Loucy (cell line): ENCODE measurements at regions not wholly inside any gene's neighbourhood (a gene's known extent, or its start where the extent isn't known, plus 50 kb on each side); places are given as distances from the start of the nearest gene placed in this dataset.

Source experiments
- H2AFZ ChIP-seq: fragments of 200-600 bp; sonication (generic); 2 replicates; pipeline ENCODE4 v1.6.0; 2016; ENCODE audit warnings: antibody characterized with exemption, mild to moderate bottlenecking, low read length, moderate library complexity
- H3F3A ChIP-seq: fragments of 200-600 bp; 2 replicates; pipeline ENCODE4 v1.6.0; 2016; ENCODE audit warnings: antibody characterized with exemption, low read depth, mild to moderate bottlenecking
- H3K27me3 ChIP-seq: fragments of 200-600 bp; sonication (generic); 2 replicates; pipeline ENCODE4 v1.6.1; 2014; ENCODE audit warnings: low read length, mild to moderate bottlenecking; ENCODE audit not compliant: insufficient read depth, poor library complexity, severe bottlenecking
- H3K36me3 ChIP-seq: fragments of 200-600 bp; sonication (generic); 2 replicates; pipeline ENCODE4 v1.6.1; 2016; ENCODE audit warnings: low read length; ENCODE audit not compliant: insufficient read depth
- H3K4me1 ChIP-seq: fragments of 200-600 bp; sonication (generic); 2 replicates; pipeline ENCODE4 v1.5.1; 2014; ENCODE audit warnings: low read length, mild to moderate bottlenecking; ENCODE audit not compliant: insufficient read depth, poor library complexity, severe bottlenecking
- H3K4me2 ChIP-seq: fragments of 200-600 bp; sonication (generic); 2 replicates; pipeline ENCODE4 v1.6.0; 2014; ENCODE audit warnings: antibody characterized with exemption, low read length, low read depth, mild to moderate bottlenecking; ENCODE audit not compliant: poor library complexity, severe bottlenecking
- H3K4me3 ChIP-seq: fragments of 200-600 bp; sonication (generic); 2 replicates; pipeline ENCODE4 v1.5.1; 2014; ENCODE audit warnings: low read length, mild to moderate bottlenecking, mixed read lengths; ENCODE audit not compliant: poor library complexity, severe bottlenecking
- H3K79me2 ChIP-seq: fragments of 200-600 bp; sonication (generic); 2 replicates; pipeline ENCODE4 v1.6.1; 2014; ENCODE audit warnings: low read length; ENCODE audit not compliant: insufficient read depth
- H3K9ac ChIP-seq: fragments of 200-600 bp; sonication (generic); 2 replicates; pipeline ENCODE4 v1.6.0; 2014; ENCODE audit warnings: mild to moderate bottlenecking, low read depth, low read length, moderate library complexity; ENCODE audit not compliant: poor library complexity, severe bottlenecking
- H3K9me2 ChIP-seq: fragments of 200-600 bp; sonication (generic); replicated peaks from 2 replicates; pipeline ENCODE4 v1.6.1; 2016; ENCODE audit warnings: low read depth, low read length, mixed read lengths
- H3K9me3 ChIP-seq: fragments of 200-600 bp; sonication (generic); 2 replicates; pipeline ENCODE4 v1.6.1; 2014; ENCODE audit warnings: mild to moderate bottlenecking, antibody characterized with exemption, low read length, low read depth; ENCODE audit not compliant: insufficient read depth
- H4K20me1 ChIP-seq: fragments of 200-600 bp; sonication (generic); 2 replicates; pipeline ENCODE4 v1.6.0; 2014; ENCODE audit warnings: antibody characterized with exemption, low read length, mild to moderate bottlenecking; ENCODE audit not compliant: insufficient read depth, poor library complexity, severe bottlenecking
- CTCF ChIP-seq: fragments of 200-600 bp; sonication (generic); conservative IDR thresholded peaks from 2 replicates; pipeline ENCODE4 v1.5.1; 2014; ENCODE audit warnings: mild to moderate bottlenecking, antibody characterized with exemption, low read length
- EZH2phosphoT487 ChIP-seq: fragments of 200-600 bp; IDR thresholded peaks from 2 replicates; pipeline ENCODE4 v1.6.1; 2018; ENCODE audit warnings: antibody characterized with exemption, mild to moderate bottlenecking, moderate library complexity, borderline replicate concordance

- H3K4me1 ChIP-seq, result no peaks in the 10 kb centered on the region
- no peak overlapping the region for H3K9ac ChIP-seq
- H3F3A ChIP-seq, result no peaks in the 10 kb centered on the region
- H3K27me3 ChIP-seq, result no peaks in the 10 kb centered on the region
- no peaks in the 10 kb centered on the region for H4K20me1 ChIP-seq
- H3K79me2 ChIP-seq, result no peaks in the 10 kb centered on the region
- H3K4me2 ChIP-seq, result no peak overlapping the region
- H3K9me2 ChIP-seq, result no peaks in the 10 kb centered on the region
- H2AFZ ChIP-seq, result no peak overlapping the region
- H3K4me3 ChIP-seq, result no peak overlapping the region
- no peaks in the 10 kb centered on the region for H3K9me3 ChIP-seq
- no peaks in the 10 kb centered on the region for H3K36me3 ChIP-seq
- TF ChIP-seq CTCF (no peak), EZH2phosphoT487 (no peak)
Measured at GRCh38 chr4:169847171-169847570, 89.4 kb upstream of the HPF1 start.

GRCh38 chr4:169846396-169846795, 88.7 kb upstream of the HPF1 start:
- H3K36me3 ChIP-seq, result no peaks in the 10 kb centered on the region
- H3K4me3 ChIP-seq, result no peak overlapping the region
- H4K20me1 ChIP-seq, result no peaks in the 10 kb centered on the region
- H3K4me2 ChIP-seq, result no peak overlapping the region
- no peaks in the 10 kb centered on the region for H3K9me3 ChIP-seq
- H2AFZ ChIP-seq, result no peak overlapping the region
- TF ChIP-seq CTCF (no peak), EZH2phosphoT487 (no peak)
- no peaks in the 10 kb centered on the region for H3K79me2 ChIP-seq
- no peaks in the 10 kb centered on the region for H3F3A ChIP-seq
- H3K4me1 ChIP-seq, result no peaks in the 10 kb centered on the region
- H3K27me3 ChIP-seq, result no peaks in the 10 kb centered on the region
- H3K9me2 ChIP-seq, result no peaks in the 10 kb centered on the region
- H3K9ac ChIP-seq, result no peak overlapping the region

GRCh38 chr4:169841776-169842175, 84.0 kb upstream of the HPF1 start:
- no peak overlapping the region for H3K9ac ChIP-seq
- no peak for TF ChIP-seq CTCF
- TF ChIP-seq EZH2phosphoT487, result no peak
- no peaks in the 10 kb centered on the region for H3K9me2 ChIP-seq
- no peaks in the 10 kb centered on the region for H3K36me3 ChIP-seq
- no peak overlapping the region for H3K4me3 ChIP-seq
- no peaks in the 10 kb centered on the region for H3K4me1 ChIP-seq
- H3K9me3 ChIP-seq, result no peaks in the 10 kb centered on the region
- no peak overlapping the region for H3K4me2 ChIP-seq
- H3F3A ChIP-seq, result no peaks in the 10 kb centered on the region
- H4K20me1 ChIP-seq, result no peaks in the 10 kb centered on the region
- H2AFZ ChIP-seq, result no peak overlapping the region
- H3K79me2 ChIP-seq, result no peaks in the 10 kb centered on the region
- no peaks in the 10 kb centered on the region for H3K27me3 ChIP-seq
